Epithelial cell of proximal tubule (primary cell): ENCODE measurements at regions not wholly inside any gene's neighbourhood (a gene's known extent, or its start where the extent isn't known, plus 50 kb on each side); places are given as distances from the start of the nearest gene placed in this dataset.

Experiments
- DNase-seq: peaks from one replicate; pipeline ENCODE4 v3.0.0-alpha.2; 2011; ENCODE audit warnings: low read depth
- H3K4me3 ChIP-seq: 2 replicates; pipeline ENCODE4 v1.5.1; 2011; ENCODE audit warnings: low read depth, mild to moderate bottlenecking, low read length
- CTCF ChIP-seq: conservative IDR thresholded peaks from 2 replicates; pipeline ENCODE4 v1.5.1; 2012; ENCODE audit warnings: low read depth, mild to moderate bottlenecking, low read length

GRCh38 chr2:159853101-159853500 is 55.1 kb upstream of the CD302 start:
- H3K4me3 ChIP-seq = no peak overlapping the region
- no peak for DNase-seq
- no peak for TF ChIP-seq CTCF

GRCh38 chr2:159851941-159852340 is 53.9 kb upstream of the CD302 start:
- no peak for TF ChIP-seq CTCF
- H3K4me3 ChIP-seq = no peak overlapping the region
- DNase-seq = no peak

- no peak for DNase-seq
- no peak for TF ChIP-seq CTCF
- no peak overlapping the region for H3K4me3 ChIP-seq
Measured at GRCh38 chr2:159850789-159851188, 52.8 kb upstream of the CD302 start.

GRCh38 chr2:159849160-159849813 is 51.3 kb upstream of the CD302 start:
- DNase-seq = no peak
- no peak overlapping the region for H3K4me3 ChIP-seq
- TF ChIP-seq CTCF = no peak
